HEK293 (cell line): ENCODE measurements at regions not wholly inside any gene's neighbourhood (a gene's known extent, or its start where the extent isn't known, plus 50 kb on each side); places are given as distances from the start of the nearest gene placed in this dataset.

ENCODE experiments used
- CTCF ChIA-PET: fragments of 350-600 bp; formaldehyde crosslinking; extraction: SDS; loops from one replicate; lab custom pipeline; 2021; ENCODE audit warnings: antibody characterized with exemption; lab: Yijun Ruan, JAX
- POLR2A ChIA-PET: fragments of 300-600 bp; formaldehyde crosslinking; extraction: SDS; loops from one replicate; lab custom pipeline; 2020; ENCODE audit warnings: antibody characterized with exemption, inconsistent platforms; lab: Yijun Ruan, JAX
- H3K27ac ChIP-seq: fragments of 200-500 bp; sonication (Bioruptor generic); 2 replicates; pipeline ENCODE4 v1.5.1; 2014; ENCODE audit warnings: low read depth, low read length, control low read depth, inconsistent platforms; ENCODE audit errors: extremely low read depth
- H3K36me3 ChIP-seq, 2 experiments: fragments of 200-500 bp in 1 of 2; sonication (Bioruptor generic) in 1 of 2; 1 replicate in 1 of 2; 2 replicates in 1 of 2; pipeline ENCODE4 v1.5.1; 2014 to 2017; ENCODE audit warnings: inconsistent platforms in 2 of 2, low read length in 2 of 2; ENCODE audit not compliant: control insufficient read depth in 2 of 2, insufficient read depth in 1 of 2
- H3K4me1 ChIP-seq: fragments of 200-500 bp; sonication (Bioruptor generic); 2 replicates; pipeline ENCODE4 v1.5.1; 2014; ENCODE audit warnings: mild to moderate bottlenecking, low read length, inconsistent platforms; ENCODE audit not compliant: control insufficient read depth, insufficient read depth
- H3K4me3 ChIP-seq: 2 replicates; pipeline ENCODE4 v1.5.1; 2011; ENCODE audit warnings: low read depth, mild to moderate bottlenecking, control low read depth, low read length, moderate library complexity
- H3K9me3 ChIP-seq: fragments of 200-500 bp; sonication (Bioruptor generic); 2 replicates; pipeline ENCODE4 v1.5.1; 2014; ENCODE audit warnings: low read depth, low read length, inconsistent platforms; ENCODE audit not compliant: control insufficient read depth, insufficient read depth
- BCL11A ChIP-seq: fragments of 450-650 bp; formaldehyde crosslinking; IDR thresholded peaks from 2 replicates; pipeline ENCODE4 v1.5.1; 2016; ENCODE audit warnings: low read depth, missing biosample characterization, missing genetic modification characterization
- GLIS1 ChIP-seq: fragments of 450-650 bp; formaldehyde crosslinking; IDR thresholded peaks from 2 replicates; pipeline ENCODE4 v1.5.1; 2016; ENCODE audit warnings: missing biosample characterization, missing genetic modification characterization
- HOXC10 ChIP-seq: sonication (generic); formaldehyde crosslinking; IDR thresholded peaks from 2 replicates; pipeline ENCODE4 v1.8.1; 2023; ENCODE audit warnings: mild to moderate bottlenecking, missing genetic modification reagents
- KLF10 ChIP-seq: fragments of 450-650 bp; IDR thresholded peaks from 2 replicates; pipeline ENCODE4 v1.5.1; 2018; ENCODE audit warnings: missing biosample characterization, mild to moderate bottlenecking, missing genetic modification characterization
- SP3 ChIP-seq: fragments of 450-650 bp; formaldehyde crosslinking; IDR thresholded peaks from 2 replicates; pipeline ENCODE4 v1.5.1; 2016; ENCODE audit warnings: missing biosample characterization, missing genetic modification characterization
- TRIM28 ChIP-seq: IDR thresholded peaks from 2 replicates; pipeline ENCODE4 v1.6.1; 2011; ENCODE audit warnings: low read length, control low read depth, borderline replicate concordance
- ZNF16 ChIP-seq: fragments of 450-650 bp; formaldehyde crosslinking; IDR thresholded peaks from 2 replicates; pipeline ENCODE4 v1.5.1; 2016; ENCODE audit warnings: low read depth, missing biosample characterization, missing genetic modification characterization
- ZNF169 ChIP-seq: fragments of 450-650 bp; formaldehyde crosslinking; IDR thresholded peaks from 2 replicates; pipeline ENCODE4 v1.5.1; 2016; ENCODE audit warnings: missing biosample characterization, missing genetic modification characterization
- ZNF223 ChIP-seq: fragments of 450-650 bp; formaldehyde crosslinking; IDR thresholded peaks from 2 replicates; pipeline ENCODE4 v1.5.1; 2016; ENCODE audit warnings: missing biosample characterization, missing genetic modification characterization
- ZNF311 ChIP-seq: fragments of 450-650 bp; formaldehyde crosslinking; IDR thresholded peaks from 2 replicates; pipeline ENCODE4 v1.5.1; 2017; ENCODE audit warnings: missing biosample characterization, missing genetic modification characterization, borderline replicate concordance
- ZNF404 ChIP-seq: fragments of 450-650 bp; formaldehyde crosslinking; IDR thresholded peaks from 2 replicates; pipeline ENCODE4 v1.5.1; 2017; ENCODE audit warnings: missing biosample characterization, missing genetic modification characterization
- ZNF416 ChIP-seq: fragments of 450-650 bp; formaldehyde crosslinking; IDR thresholded peaks from 2 replicates; pipeline ENCODE4 v1.5.1; 2016; ENCODE audit warnings: missing biosample characterization, missing genetic modification characterization
- ZNF624 ChIP-seq: fragments of 450-650 bp; formaldehyde crosslinking; IDR thresholded peaks from 2 replicates; pipeline ENCODE4 v1.5.1; 2017; ENCODE audit warnings: missing biosample characterization, missing genetic modification characterization
- ZNF776 ChIP-seq: fragments of 450-650 bp; formaldehyde crosslinking; IDR thresholded peaks from 2 replicates; pipeline ENCODE4 v1.5.0; 2017; ENCODE audit warnings: missing biosample characterization, missing genetic modification characterization, borderline replicate concordance
- TF ChIP-seq, protein P1 (sequence below): fragments of 450-650 bp; formaldehyde crosslinking; IDR thresholded peaks from 2 replicates; pipeline ENCODE4 v1.5.1; 2017; ENCODE audit warnings: missing biosample characterization, missing genetic modification characterization
- TF ChIP-seq, protein P2 (sequence below): fragments of 450-650 bp; formaldehyde crosslinking; IDR thresholded peaks from 2 replicates; pipeline ENCODE4 v1.5.1; 2016; ENCODE audit warnings: missing biosample characterization, missing genetic modification characterization
- TF ChIP-seq, protein P3 (sequence below): fragments of 450-650 bp; formaldehyde crosslinking; optimal IDR thresholded peaks from 2 replicates; pipeline ENCODE3; 2016; ENCODE audit warnings: missing biosample characterization, mild to moderate bottlenecking, missing genetic modification characterization
- TF ChIP-seq, protein P4 (sequence below): fragments of 450-650 bp; IDR thresholded peaks from 2 replicates; pipeline ENCODE4 v1.5.1; 2018; ENCODE audit warnings: missing biosample characterization, mild to moderate bottlenecking, missing genetic modification characterization
- TF ChIP-seq, protein P5 (sequence below): fragments of 450-650 bp; formaldehyde crosslinking; IDR thresholded peaks from 2 replicates; pipeline ENCODE4 v1.5.1; 2016; ENCODE audit warnings: missing biosample characterization, missing genetic modification characterization, low read depth
- TF ChIP-seq, protein P6 (sequence below): fragments of 450-650 bp; formaldehyde crosslinking; IDR thresholded peaks from 2 replicates; pipeline ENCODE4 v1.5.1; 2016; ENCODE audit warnings: missing biosample characterization, missing genetic modification characterization
- TF ChIP-seq, protein P7 (sequence below): fragments of 450-650 bp; formaldehyde crosslinking; IDR thresholded peaks from 2 replicates; pipeline ENCODE4 v1.5.1; 2016; ENCODE audit warnings: missing biosample characterization, missing genetic modification characterization

DNA sequence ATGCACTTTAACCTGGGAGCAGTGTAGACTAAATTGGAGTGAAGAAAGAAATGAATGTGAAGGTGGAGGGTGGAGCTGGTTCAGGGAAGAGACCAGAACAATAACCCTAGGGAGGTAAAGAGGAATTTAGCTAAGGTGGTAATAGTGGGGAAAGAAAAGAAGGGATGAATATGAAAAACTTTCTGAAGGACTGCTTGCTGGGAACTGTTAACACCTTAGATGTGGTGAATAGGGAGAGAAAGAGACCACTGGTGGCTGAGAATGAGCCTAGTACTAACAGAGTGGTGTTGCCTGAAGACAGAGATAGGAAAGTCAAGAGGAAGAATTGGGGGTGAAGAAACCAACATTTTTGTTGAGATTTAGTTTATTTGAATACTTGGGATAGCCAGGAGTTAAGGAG, 78.4 kb upstream of the HS3ST5 start (continued):
- TF ChIP-seq, protein P1, sequence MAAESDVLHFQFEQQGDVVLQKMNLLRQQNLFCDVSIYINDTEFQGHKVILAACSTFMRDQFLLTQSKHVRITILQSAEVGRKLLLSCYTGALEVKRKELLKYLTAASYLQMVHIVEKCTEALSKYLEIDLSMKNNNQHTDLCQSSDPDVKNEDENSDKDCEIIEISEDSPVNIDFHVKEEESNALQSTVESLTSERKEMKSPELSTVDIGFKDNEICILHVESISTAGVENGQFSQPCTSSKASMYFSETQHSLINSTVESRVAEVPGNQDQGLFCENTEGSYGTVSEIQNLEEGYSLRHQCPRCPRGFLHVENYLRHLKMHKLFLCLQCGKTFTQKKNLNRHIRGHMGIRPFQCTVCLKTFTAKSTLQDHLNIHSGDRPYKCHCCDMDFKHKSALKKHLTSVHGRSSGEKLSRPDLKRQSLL = no peak
- TF ChIP-seq ZNF223 (tag by site-specific recombination) (no peak), SP3 (tag by site-specific recombination) (no peak), ZNF169 (tag by site-specific recombination) (no peak), BCL11A (tag by site-specific recombination) (no peak)

DNA sequence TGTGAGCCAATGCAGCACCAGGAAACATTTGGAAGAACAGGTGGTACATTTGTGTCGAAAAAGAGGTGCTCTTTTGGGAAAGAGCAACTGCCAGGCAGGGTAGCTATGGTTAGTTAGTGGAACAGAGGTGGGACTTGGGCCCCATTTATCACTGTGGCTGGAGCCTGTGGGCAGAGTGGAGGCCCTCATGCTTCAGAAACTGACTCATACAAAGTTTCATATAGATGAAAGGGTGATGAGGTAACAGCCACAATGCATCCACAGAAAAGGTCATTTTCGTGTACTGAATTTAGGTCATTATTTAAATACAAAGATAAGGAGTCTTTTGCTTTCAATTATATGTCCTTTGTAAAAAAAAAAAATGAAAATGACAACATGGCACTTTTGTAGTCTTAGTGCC, 76.4 kb upstream of the HS3ST5 start:
- Histone ChIP-seq H3K36me3 (no peaks in the 10 kb centered on the region), H3K4me3 (no peak overlapping the region), H3K4me1 (no peaks in the 10 kb centered on the region), H3K27ac (no peak overlapping the region), H3K9me3 (no peaks in the 10 kb centered on the region)
- ChIA-PET POLR2A (no interaction called here), CTCF (no interaction called here)
- TF ChIP-seq, protein P2, sequence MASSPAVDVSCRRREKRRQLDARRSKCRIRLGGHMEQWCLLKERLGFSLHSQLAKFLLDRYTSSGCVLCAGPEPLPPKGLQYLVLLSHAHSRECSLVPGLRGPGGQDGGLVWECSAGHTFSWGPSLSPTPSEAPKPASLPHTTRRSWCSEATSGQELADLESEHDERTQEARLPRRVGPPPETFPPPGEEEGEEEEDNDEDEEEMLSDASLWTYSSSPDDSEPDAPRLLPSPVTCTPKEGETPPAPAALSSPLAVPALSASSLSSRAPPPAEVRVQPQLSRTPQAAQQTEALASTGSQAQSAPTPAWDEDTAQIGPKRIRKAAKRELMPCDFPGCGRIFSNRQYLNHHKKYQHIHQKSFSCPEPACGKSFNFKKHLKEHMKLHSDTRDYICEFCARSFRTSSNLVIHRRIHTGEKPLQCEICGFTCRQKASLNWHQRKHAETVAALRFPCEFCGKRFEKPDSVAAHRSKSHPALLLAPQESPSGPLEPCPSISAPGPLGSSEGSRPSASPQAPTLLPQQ (tag by site-specific recombination) = no peak
- TF ChIP-seq ZNF404 (tag by site-specific recombination) (no peak), TRIM28 (no peak), BCL11A (tag by site-specific recombination) (no peak), ZNF776 (no peak), GLIS1 (no peak), KLF10 (no peak), ZNF416 (no peak), ZNF624 (no peak), ZNF311 (tag by site-specific recombination) (no peak), ZNF16 (tag by site-specific recombination) (no peak), HOXC10 (CRISPR knock-in tag) (no peak)
- TF ChIP-seq, protein P3, sequence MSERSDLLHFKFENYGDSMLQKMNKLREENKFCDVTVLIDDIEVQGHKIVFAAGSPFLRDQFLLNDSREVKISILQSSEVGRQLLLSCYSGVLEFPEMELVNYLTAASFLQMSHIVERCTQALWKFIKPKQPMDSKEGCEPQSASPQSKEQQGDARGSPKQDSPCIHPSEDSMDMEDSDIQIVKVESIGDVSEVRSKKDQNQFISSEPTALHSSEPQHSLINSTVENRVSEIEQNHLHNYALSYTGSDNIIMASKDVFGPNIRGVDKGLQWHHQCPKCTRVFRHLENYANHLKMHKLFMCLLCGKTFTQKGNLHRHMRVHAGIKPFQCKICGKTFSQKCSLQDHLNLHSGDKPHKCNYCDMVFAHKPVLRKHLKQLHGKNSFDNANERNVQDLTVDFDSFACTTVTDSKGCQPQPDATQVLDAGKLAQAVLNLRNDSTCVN (tag by site-specific recombination) = no peak
- TF ChIP-seq, protein P4, sequence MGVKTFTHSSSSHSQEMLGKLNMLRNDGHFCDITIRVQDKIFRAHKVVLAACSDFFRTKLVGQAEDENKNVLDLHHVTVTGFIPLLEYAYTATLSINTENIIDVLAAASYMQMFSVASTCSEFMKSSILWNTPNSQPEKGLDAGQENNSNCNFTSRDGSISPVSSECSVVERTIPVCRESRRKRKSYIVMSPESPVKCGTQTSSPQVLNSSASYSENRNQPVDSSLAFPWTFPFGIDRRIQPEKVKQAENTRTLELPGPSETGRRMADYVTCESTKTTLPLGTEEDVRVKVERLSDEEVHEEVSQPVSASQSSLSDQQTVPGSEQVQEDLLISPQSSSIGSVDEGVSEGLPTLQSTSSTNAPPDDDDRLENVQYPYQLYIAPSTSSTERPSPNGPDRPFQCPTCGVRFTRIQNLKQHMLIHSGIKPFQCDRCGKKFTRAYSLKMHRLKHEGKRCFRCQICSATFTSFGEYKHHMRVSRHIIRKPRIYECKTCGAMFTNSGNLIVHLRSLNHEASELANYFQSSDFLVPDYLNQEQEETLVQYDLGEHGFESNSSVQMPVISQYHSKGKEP (tag by site-specific recombination) = no peak
- TF ChIP-seq, protein P5, sequence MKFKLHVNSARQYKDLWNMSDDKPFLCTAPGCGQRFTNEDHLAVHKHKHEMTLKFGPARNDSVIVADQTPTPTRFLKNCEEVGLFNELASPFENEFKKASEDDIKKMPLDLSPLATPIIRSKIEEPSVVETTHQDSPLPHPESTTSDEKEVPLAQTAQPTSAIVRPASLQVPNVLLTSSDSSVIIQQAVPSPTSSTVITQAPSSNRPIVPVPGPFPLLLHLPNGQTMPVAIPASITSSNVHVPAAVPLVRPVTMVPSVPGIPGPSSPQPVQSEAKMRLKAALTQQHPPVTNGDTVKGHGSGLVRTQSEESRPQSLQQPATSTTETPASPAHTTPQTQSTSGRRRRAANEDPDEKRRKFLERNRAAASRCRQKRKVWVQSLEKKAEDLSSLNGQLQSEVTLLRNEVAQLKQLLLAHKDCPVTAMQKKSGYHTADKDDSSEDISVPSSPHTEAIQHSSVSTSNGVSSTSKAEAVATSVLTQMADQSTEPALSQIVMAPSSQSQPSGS (tag by site-specific recombination) = no peak
- TF ChIP-seq, protein P6, sequence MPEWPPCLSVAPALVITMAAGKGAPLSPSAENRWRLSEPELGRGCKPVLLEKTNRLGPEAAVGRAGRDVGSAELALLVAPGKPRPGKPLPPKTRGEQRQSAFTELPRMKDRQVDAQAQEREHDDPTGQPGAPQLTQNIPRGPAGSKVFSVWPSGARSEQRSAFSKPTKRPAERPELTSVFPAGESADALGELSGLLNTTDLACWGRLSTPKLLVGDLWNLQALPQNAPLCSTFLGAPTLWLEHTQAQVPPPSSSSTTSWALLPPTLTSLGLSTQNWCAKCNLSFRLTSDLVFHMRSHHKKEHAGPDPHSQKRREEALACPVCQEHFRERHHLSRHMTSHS (tag by site-specific recombination) = no peak
- TF ChIP-seq, protein P7, sequence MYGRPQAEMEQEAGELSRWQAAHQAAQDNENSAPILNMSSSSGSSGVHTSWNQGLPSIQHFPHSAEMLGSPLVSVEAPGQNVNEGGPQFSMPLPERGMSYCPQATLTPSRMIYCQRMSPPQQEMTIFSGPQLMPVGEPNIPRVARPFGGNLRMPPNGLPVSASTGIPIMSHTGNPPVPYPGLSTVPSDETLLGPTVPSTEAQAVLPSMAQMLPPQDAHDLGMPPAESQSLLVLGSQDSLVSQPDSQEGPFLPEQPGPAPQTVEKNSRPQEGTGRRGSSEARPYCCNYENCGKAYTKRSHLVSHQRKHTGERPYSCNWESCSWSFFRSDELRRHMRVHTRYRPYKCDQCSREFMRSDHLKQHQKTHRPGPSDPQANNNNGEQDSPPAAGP (tag by site-specific recombination) = no peak
